K562 (cell line): ENCODE measurements at regions not wholly inside any gene's neighbourhood (a gene's known extent, or its start where the extent isn't known, plus 50 kb on each side); places are given as distances from the start of the nearest gene placed in this dataset.

Experiments used
- ATAC-seq: fragments of 200-7000 bp; cut with Tn5 transposase; 3 replicates; pipeline ENCODE4 v1.9.1; 2020; ENCODE audit warnings: moderate library complexity
- BruUV-seq: library from RNA; stranded (reverse); fragments of 400-500 nt; replicated peaks from 2 replicates; lab custom pipeline; 2021; lab: Mats Ljungman, UMichigan
- CTCF ChIA-PET: fragments of 300-600 bp; formaldehyde crosslinking; extraction: SDS; loops from one replicate; lab custom pipeline; 2021; ENCODE audit warnings: low intra/inter-chr PET ratio; lab: Yijun Ruan, JAX
- POLR2A ChIA-PET: fragments of 300-600, 350-650 bp; sonication (Branson Sonifier 250); formaldehyde crosslinking; extraction: SDS; loops from one replicate; lab custom pipeline; 2021; ENCODE audit warnings: antibody characterized with exemption, inconsistent platforms; lab: Yijun Ruan, JAX
- DNase-seq, 4 experiments: peaks; one replicate each; pipeline versions ENCODE4 v3.0.0 to v3.0.0-alpha.2; 2011 to 2018; ENCODE audit warnings: low spot score in 3 of 4, mixed read lengths in 3 of 4; ENCODE audit errors: extremely low read depth in 1 of 4
- FAIRE-seq: peaks from 2 replicates; lab custom pipeline; 2011; peaks lifted over from hg19 to GRCh38; lab: Jason Lieb, UNC
- H2AFZ ChIP-seq: 2 replicates; pipeline ENCODE4 v1.6.0; 2011; ENCODE audit warnings: low read depth, low read length, control low read depth, inconsistent platforms
- H3K27ac ChIP-seq: fragments of 200-600 bp; 3 replicates; pipeline ENCODE4 v1.8.0; 2011; ENCODE audit warnings: low read depth, mild to moderate bottlenecking, control low read depth, inconsistent platforms, low read length, moderate library complexity, mixed read lengths; ENCODE audit errors: extremely low read depth
- H3K27me3 ChIP-seq, 2 experiments: fragments of 300-600 bp in 1 of 2; 2 replicates in 1 of 2; 3 replicates in 1 of 2; pipeline versions ENCODE4 v1.6.0 to v1.8.0; 2011; ENCODE audit warnings: inconsistent platforms in 2 of 2, low read length in 2 of 2, mild to moderate bottlenecking in 1 of 2, mixed read lengths in 1 of 2, moderate library complexity in 1 of 2; ENCODE audit not compliant: control insufficient read depth in 2 of 2, insufficient read depth in 2 of 2
- H3K36me3 ChIP-seq: fragments of 300-600 bp; 3 replicates; pipeline ENCODE4 v1.8.0; 2011; ENCODE audit warnings: mild to moderate bottlenecking, low read length, inconsistent platforms; ENCODE audit not compliant: control insufficient read depth, insufficient read depth
- H3K4me1 ChIP-seq, 2 experiments: fragments of 200-600 bp in 1 of 2; replicated peaks in 1 of 2; 2 replicates in 1 of 2; 3 replicates in 1 of 2; pipeline versions ENCODE4 v1.5.1 to v1.8.0; 2011; ENCODE audit warnings: inconsistent platforms in 2 of 2, low read length in 2 of 2, mild to moderate bottlenecking in 1 of 2, mixed read lengths in 1 of 2, moderate library complexity in 1 of 2; ENCODE audit not compliant: control insufficient read depth in 2 of 2, insufficient read depth in 2 of 2
- H3K4me2 ChIP-seq: 2 replicates; pipeline ENCODE4 v1.6.1; 2011; ENCODE audit warnings: low read length, control low read depth, inconsistent platforms, mixed read lengths; ENCODE audit not compliant: insufficient read depth
- H3K4me3 ChIP-seq: fragments of 200-600 bp; sonication (generic), shearing (Covaris generic); 2 replicates; pipeline ENCODE4 v1.5.1; 2016; ENCODE audit warnings: control low read depth, inconsistent platforms
- H3K79me2 ChIP-seq: fragments of 200-600 bp; 3 replicates; pipeline ENCODE4 v1.8.0; 2011; ENCODE audit warnings: low read length, inconsistent platforms; ENCODE audit not compliant: control insufficient read depth, insufficient read depth
- H3K9ac ChIP-seq, 2 experiments: 2 replicates each; pipeline versions ENCODE4 v1.6.0 to v1.6.1; 2011; ENCODE audit warnings: low read depth in 2 of 2, low read length in 2 of 2, control low read depth in 1 of 2, inconsistent platforms in 1 of 2, mild to moderate bottlenecking in 1 of 2, mixed read lengths in 1 of 2; ENCODE audit not compliant: insufficient read depth in 1 of 2
- H3K9me1 ChIP-seq: one replicate; pipeline ENCODE4 v1.6.0; 2011; ENCODE audit warnings: inconsistent platforms, mild to moderate bottlenecking, low read length, moderate library complexity; ENCODE audit not compliant: control insufficient read depth, insufficient read depth
- H3K9me3 ChIP-seq: replicated peaks from 2 replicates; pipeline ENCODE4 v1.5.1; 2011; ENCODE audit warnings: low read depth, low read length, inconsistent platforms; ENCODE audit not compliant: control insufficient read depth, insufficient read depth
- H4K20me1 ChIP-seq: replicated peaks from 2 replicates; pipeline ENCODE4 v1.6.1; 2011; ENCODE audit warnings: low read length, inconsistent platforms, mixed read lengths; ENCODE audit not compliant: control insufficient read depth, insufficient read depth
- BCOR ChIP-seq: fragments of 450-650 bp; IDR thresholded peaks from 2 replicates; pipeline ENCODE4 v1.6.1; 2016
- EP400 ChIP-seq: fragments of 450-650 bp; IDR thresholded peaks from 2 replicates; pipeline ENCODE4 v1.6.1; 2017; ENCODE audit warnings: antibody characterized with exemption, mild to moderate bottlenecking, moderate library complexity
- FOSL1 ChIP-seq: fragments of 200-800 bp; sonication (Bioruptor generic); conservative IDR thresholded peaks from 2 replicates; pipeline ENCODE4 v1.6.1; 2016; ENCODE audit warnings: missing genetic modification characterization, missing compliant biosample characterization
- HDAC1 ChIP-seq, 2 experiments: fragments of 450-650 bp; IDR thresholded peaks; 2 replicates each; pipeline ENCODE4 v1.6.1; 2016 to 2017; ENCODE audit warnings: inconsistent platforms in 1 of 2, mild to moderate bottlenecking in 1 of 2, moderate library complexity in 1 of 2
- NEUROD1 ChIP-seq: fragments of 150-350 bp; IDR thresholded peaks from 2 replicates; pipeline ENCODE4 v1.6.1; 2014; ENCODE audit warnings: borderline replicate concordance, low read length, low read depth; ENCODE audit not compliant: partially characterized antibody
- SRSF7 ChIP-seq: fragments of 200-400 bp; formaldehyde crosslinking; optimal IDR thresholded peaks from 2 replicates; pipeline ENCODE3; 2017; ENCODE audit warnings: mild to moderate bottlenecking, low read depth, low read length
- ZBTB1 ChIP-seq: sonication (generic); formaldehyde crosslinking; IDR thresholded peaks from 2 replicates; pipeline ENCODE4 v1.8.1; 2023; ENCODE audit warnings: missing genetic modification reagents, low read depth, mild to moderate bottlenecking, borderline replicate concordance
- ZMIZ1 ChIP-seq, 2 experiments: fragments of 150-350 bp in 1 of 2; IDR thresholded peaks; 2 replicates each; pipeline ENCODE4 v1.6.1; 2012 to 2016; ENCODE audit warnings: low read depth in 2 of 2, low read length in 2 of 2, mild to moderate bottlenecking in 1 of 2, moderate library complexity in 1 of 2
- WGBS: fragments of 100-300 bp; shearing (Covaris generic); methylation state at CpG from one replicate; pipeline ENCODE4 v1.1.6; 2016; ENCODE audit warnings: low coverage, mixed read lengths; ENCODE audit not compliant: insufficient coverage; ENCODE audit errors: missing lambda C conversion rate; 5-methylcytosine and 5-hydroxymethylcytosine counted together
- in situ Hi-C: fragments of 300-500 bp; cut with MboI; formaldehyde crosslinking; loops from 4 replicates; pipeline ENCODE4 v1.15.0; 2018; ENCODE audit warnings: inconsistent platforms, mixed read lengths
- intact Hi-C: fragments of 100-400 bp; cut with micrococcal nuclease; formaldehyde crosslinking; loops from 2 replicates; pipeline ENCODE4 v1.14.2; 2022
- TF ChIP-seq, protein P1 (sequence below): fragments of 450-650 bp; IDR thresholded peaks from 2 replicates; pipeline ENCODE4 v1.6.1; 2016; ENCODE audit warnings: low read depth

GRCh38 chr4:97491856-97492255 is 651.4 kb downstream of the STPG2 start (continued):
- TF ChIP-seq, protein P1, sequence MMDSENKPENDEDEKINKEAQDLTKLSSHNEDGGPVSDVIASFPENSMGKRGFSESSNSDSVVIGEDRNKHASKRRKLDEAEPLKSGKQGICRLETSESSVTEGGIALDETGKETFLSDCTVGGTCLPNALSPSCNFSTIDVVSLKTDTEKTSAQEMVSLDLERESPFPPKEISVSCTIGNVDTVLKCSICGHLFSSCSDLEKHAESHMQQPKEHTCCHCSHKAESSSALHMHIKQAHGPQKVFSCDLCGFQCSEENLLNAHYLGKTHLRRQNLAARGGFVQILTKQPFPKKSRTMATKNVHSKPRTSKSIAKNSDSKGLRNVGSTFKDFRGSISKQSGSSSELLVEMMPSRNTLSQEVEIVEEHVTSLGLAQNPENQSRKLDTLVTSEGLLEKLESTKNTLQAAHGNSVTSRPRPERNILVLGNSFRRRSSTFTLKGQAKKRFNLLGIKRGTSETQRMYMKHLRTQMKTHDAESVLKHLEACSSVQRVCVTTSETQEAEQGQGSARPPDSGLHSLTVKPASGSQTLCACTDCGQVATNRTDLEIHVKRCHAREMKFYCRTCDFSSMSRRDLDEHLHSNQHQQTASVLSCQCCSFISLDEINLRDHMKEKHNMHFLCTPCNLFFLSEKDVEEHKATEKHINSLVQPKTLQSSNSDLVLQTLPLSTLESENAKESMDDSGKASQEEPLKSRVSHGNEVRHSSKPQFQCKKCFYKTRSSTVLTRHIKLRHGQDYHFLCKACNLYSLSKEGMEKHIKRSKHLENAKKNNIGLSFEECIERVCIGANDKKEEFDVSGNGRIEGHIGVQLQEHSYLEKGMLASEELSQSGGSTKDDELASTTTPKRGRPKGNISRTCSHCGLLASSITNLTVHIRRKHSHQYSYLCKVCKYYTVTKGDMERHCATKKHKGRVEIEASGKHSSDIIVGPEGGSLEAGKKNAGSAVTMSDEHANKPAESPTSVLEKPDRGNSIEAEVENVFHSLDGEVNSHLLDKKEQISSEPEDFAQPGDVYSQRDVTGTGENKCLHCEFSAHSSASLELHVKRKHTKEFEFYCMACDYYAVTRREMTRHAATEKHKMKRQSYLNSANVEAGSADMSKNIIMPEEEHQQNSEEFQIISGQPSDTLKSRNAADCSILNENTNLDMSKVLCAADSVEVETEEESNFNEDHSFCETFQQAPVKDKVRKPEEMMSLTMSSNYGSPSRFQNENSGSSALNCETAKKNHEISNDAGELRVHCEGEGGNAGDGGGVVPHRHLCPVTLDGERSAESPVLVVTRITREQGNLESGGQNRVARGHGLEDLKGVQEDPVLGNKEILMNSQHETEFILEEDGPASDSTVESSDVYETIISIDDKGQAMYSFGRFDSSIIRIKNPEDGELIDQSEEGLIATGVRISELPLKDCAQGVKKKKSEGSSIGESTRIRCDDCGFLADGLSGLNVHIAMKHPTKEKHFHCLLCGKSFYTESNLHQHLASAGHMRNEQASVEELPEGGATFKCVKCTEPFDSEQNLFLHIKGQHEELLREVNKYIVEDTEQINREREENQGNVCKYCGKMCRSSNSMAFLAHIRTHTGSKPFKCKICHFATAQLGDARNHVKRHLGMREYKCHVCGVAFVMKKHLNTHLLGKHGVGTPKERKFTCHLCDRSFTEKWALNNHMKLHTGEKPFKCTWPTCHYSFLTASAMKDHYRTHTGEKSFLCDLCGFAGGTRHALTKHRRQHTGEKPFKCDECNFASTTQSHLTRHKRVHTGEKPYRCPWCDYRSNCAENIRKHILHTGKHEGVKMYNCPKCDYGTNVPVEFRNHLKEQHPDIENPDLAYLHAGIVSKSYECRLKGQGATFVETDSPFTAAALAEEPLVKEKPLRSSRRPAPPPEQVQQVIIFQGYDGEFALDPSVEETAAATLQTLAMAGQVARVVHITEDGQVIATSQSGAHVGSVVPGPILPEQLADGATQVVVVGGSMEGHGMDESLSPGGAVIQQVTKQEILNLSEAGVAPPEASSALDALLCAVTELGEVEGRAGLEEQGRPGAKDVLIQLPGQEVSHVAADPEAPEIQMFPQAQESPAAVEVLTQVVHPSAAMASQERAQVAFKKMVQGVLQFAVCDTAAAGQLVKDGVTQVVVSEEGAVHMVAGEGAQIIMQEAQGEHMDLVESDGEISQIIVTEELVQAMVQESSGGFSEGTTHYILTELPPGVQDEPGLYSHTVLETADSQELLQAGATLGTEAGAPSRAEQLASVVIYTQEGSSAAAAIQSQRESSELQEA, result no peak

DNA sequence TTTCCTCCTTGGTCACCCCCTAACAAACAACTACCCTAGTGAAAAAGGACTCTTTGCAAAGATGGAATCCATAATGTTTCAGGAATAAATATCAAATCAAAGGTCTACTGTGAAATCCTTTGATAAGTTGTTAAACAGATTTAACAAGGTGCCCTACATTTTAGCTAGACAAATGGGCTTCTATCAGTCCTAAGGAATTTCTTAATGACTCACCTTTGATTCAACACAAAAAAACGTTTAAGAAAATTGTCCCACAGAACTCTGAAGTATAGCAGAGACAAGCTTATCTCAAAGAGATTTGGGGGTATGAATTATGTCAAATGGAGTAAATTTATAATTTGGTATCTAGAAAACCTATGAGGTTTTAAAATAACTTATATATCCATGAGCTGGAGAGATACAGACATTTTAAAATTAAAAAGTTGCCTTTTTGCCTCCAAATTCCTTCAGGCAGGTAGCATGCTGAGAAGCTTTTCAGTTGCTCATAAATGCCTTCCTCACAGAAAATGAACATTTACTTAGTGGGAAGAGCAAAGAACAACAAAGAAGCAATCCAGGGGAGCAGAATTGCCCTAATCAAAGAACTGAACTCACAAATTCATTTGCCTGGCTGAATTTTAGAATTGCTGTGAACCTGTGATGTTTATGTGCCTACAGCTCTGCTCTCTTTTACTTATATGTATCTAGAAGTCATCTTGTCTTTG is 649.3 kb downstream of the STPG2 start:
- Histone ChIP-seq H3K27ac (no peak overlapping the region), H3K4me1 (no peaks in the 10 kb centered on the region), H3K36me3 (no peaks in the 10 kb centered on the region), H3K4me2 (no peak overlapping the region), H3K4me3 (no peak overlapping the region), H4K20me1 (no peaks in the 10 kb centered on the region), H3K9me1 (no peaks in the 10 kb centered on the region), H3K27me3 (no peaks in the 10 kb centered on the region), H3K9me3 (no peaks in the 10 kb centered on the region), H2AFZ (no peak overlapping the region), H3K9ac (no peak overlapping the region), H3K79me2 (no peaks in the 10 kb centered on the region)
- POLR2A ChIA-PET, result no interaction called here
- DNase-seq, result no peak
- WGBS, result 0% methylated on average over 1 of the region's 1 CpG
- CTCF ChIA-PET, result no interaction called here
- BruUV-seq, result no TSS peak
- intact Hi-C loops (no loop called here), in situ Hi-C loops (no loop called here)
- TF ChIP-seq EP400, result no peak
- no peak for TF ChIP-seq FOSL1 (tag)
- TF ChIP-seq ZMIZ1 (IDR thresholded peaks at IDR 0.05; ENCODE audit: low read depth in 2 of 2, low read length in 2 of 2), result no peak
- no peak for TF ChIP-seq HDAC1 (IDR thresholded peaks at IDR 0.05)
- TF ChIP-seq ZBTB1 (CRISPR knock-in tag), result no peak
- no peak for TF ChIP-seq NEUROD1
- no peak for TF ChIP-seq BCOR
- no peak for TF ChIP-seq SRSF7
- no peak for ATAC-seq
- no peak for FAIRE-seq
